NCI-H2227 (cell line): ENCODE measurements at regions not wholly inside any gene's neighbourhood (a gene's known extent, or its start where the extent isn't known, plus 50 kb on each side); places are given as distances from the start of the nearest gene placed in this dataset.

Experiments
- DNase-seq: peaks from one replicate; lab custom pipeline; 2025; ENCODE audit not compliant: unreplicated experiment; lab: John Stamatoyannopoulos, UW

- no peak for DNase-seq
Observed at GRCh38 chr11:130582176-130582575, 133.7 kb downstream of the ADAMTS15 start.

DNA sequence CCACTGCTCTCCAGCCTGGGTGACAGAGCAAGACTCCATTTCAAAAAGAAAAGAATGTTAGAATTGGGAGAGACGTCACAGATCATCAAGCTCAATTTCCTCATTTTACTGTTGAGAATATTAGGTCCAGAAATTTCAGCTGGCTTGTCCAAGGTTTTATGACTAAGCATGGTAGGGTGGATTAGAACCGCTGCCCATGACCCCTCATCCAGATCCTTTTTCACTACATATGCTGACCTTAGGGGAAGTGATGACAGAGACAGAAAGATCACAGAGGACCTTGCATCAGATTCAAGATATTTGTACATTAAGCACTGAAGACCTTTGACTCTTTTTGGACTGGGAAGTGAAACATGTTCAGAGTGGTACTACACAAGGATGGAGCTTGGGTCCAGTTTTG is 134.5 kb downstream of the ADAMTS15 start:
- no peak for DNase-seq

DNA sequence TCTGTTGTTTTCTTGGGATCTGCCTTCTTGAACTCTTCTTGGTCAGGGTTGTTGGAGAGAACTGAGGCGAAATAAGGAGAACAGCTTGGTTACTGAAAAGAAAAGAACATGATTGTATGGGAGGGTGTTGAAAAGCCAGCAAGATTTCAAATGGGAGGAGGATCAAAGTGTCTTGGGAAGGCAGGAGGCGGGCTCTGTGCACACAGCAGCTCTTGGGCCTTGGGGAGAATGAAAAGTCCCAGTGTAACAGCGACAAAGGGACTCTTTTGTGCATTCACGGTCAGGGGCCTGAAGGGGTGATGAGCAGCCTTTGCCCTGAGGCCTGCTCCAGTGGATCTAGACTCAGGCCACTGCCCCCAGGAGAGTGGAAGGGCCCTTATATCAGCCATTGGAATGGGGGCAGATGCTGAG is 135.4 kb downstream of the ADAMTS15 start:
- no peak for DNase-seq

- no peak for DNase-seq
Observed at GRCh38 chr11:130585545-130585944, 137.1 kb downstream of the ADAMTS15 start.

DNA sequence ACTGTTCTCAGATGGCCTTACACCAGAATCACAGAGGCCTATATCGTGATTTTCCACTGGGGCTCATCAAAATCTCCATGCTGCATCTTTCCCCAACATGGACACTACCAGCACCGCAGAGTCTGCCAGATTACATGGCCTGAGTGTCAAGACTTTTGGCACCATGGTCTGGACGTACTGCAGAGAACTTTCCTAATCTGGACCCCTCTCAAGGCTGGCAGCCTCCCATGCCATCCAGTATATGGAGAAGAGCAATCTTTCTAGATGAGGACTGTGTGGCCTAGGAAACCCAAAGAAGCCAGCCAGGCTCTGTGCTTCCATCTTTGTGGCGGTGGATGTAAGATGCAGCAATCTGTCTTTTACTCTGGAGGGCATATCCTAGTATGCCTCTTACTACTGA is 139.2 kb downstream of the ADAMTS15 start:
- DNase-seq, result no peak

DNA sequence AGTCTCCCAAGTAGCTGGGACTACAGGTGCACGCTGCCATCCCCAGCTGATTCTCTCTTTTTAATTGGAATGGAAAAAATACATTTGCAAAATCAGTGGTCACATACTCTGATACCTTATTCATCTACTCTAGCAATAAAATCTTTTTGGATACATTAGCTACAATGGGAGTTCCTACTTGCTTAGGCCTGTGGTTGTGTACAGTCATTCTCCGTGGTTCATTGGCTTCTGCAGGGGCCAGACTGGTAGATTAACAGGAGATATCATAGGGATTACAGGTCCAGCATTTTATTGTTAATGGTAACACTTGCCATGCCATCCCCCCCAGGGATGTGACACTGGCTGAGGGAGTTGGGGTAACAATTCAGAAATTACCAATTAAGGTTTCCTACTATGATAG is 140.0 kb downstream of the ADAMTS15 start:
- DNase-seq, result no peak

DNA sequence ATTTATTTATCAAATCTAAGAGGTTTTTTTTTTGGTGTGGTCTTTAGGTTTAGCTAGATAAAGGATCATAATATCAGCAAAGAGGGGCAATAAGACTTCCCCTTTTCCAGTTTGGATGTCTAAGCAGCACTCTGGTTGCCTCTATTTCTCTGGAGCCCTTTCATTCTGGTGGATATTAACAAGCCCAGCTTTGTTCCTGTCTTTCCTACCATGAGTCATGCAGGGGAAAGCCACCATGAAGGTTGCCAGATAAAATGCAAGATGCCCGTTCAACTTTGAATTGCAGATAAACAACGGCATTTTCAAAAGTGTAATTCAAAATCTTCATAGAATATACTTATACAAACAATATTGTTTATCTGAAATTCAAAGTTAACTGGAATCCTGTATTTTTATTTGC is 143.6 kb downstream of the ADAMTS15 start:
- DNase-seq, result no peak

DNA sequence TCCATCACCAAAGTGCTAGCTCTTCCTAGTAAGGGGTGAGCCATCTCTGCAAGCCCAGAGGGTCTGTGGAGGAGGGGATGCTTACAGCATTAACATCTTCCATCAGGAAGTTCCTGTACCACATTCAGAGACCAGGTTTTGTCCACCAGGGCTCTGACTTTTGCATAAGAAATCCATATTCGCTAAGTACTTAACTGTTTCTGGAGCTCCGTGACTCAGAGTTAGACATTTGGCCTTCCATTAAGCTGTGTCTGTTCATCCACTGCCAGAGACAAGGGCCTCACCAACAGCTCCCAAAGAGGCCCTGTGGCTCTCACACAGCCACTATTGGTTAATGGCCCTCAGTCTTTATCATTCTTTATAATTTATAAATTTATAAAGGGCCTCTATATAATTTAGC is 144.6 kb downstream of the ADAMTS15 start:
- DNase-seq, result no peak

DNA sequence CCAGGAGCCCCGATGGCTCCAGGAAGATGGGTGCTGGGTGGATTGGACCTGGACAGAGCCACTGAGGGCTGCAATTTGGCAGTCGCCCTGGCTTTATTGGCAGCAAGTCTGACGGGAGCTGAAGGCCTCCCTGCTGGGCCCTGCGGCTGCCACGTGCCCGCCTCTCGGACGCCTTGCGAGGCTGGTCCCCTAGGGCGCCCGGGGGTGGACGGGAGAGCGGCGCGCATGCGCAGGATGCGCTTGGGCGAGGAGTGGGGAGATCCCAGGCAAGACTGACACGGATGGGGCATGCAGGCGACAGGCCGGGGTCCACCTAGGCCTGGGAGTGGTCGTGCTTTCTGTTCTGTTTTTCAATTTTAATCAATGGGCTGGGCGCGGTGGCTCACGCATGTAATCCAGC is 150.0 kb downstream of the ADAMTS15 start:
- no peak for DNase-seq

- DNase-seq, result no peak
Observed at GRCh38 chr11:130599073-130599654, 150.7 kb downstream of the ADAMTS15 start.

- no peak for DNase-seq
Observed at GRCh38 chr11:130600139-130600538, 151.7 kb downstream of the ADAMTS15 start.

DNA sequence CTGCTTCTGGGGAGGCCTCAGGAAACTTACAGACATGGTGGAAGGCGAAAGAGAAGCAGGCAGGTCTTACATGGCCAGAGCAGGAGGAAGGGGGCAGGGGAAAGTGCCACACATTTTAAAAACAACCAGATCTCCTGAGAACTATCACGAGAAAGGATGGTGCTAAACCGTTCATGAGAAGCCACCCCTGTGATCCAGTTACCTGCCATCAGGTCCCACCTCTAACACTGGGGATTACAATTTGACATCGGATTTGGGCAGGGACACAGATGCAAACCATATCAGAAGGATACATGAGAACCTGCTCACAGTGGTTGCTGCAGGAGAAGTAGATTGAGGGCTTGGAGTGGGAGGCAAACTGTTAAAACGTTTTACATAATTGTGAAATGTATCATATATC is 152.2 kb downstream of the ADAMTS15 start:
- no peak for DNase-seq

DNA sequence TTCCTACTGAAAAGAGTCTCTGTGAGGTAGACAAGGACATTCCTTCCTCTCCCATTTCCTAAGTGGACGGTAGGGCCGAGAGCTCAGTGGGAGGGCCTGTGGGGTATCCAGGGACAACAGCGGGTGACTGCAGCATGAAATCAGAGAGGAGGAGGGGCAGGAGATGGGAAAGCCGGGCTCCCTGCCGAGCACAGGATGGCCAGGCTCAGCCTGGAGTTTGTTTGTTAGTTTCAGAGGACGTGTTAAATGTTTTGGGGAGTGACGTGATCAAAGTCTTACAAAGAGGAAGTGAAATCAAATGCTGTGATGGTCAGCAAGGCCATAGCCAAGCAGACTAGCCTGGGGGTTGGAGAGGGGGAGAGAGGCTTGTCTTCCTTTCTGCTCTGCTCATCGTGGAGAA is 152.7 kb downstream of the ADAMTS15 start:
- no peak for DNase-seq

- DNase-seq, result no peak
Observed at GRCh38 chr11:130601764-130602460, 153.5 kb downstream of the ADAMTS15 start.

- DNase-seq, result no peak
Observed at GRCh38 chr11:130602641-130603334, 154.3 kb downstream of the ADAMTS15 start.

GRCh38 chr11:130603335-130603906 is 155.0 kb downstream of the ADAMTS15 start:
- no peak for DNase-seq

- no peak for DNase-seq
Observed at GRCh38 chr11:130604606-130605005, 156.2 kb downstream of the ADAMTS15 start.

GRCh38 chr11:130606178-130606577 is 157.7 kb downstream of the ADAMTS15 start:
- no peak for DNase-seq

GRCh38 chr11:130606781-130607511 is 158.5 kb downstream of the ADAMTS15 start:
- DNase-seq, result no peak

DNA sequence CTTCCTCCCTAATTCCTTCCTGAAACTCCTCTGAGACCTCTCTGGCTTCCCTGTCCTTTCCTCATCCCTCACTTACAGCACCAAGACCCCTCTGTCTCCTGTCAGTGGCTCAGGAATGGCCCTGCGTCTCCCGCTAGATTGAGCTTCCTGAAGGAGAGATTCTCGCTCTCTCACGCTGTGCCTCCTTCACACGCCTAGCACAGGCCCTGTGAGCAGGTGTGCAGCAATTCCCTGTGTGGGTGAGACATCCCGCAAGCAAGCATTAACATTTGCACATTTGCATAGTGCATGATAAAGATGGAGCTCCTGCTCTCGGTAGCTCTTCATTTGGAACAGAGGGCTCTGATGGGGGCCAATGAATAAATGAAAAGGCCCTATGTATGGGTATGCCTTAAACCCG is 159.8 kb downstream of the ADAMTS15 start:
- DNase-seq, result no peak
